GM21526 (cell line): ENCODE measurements at regions not wholly inside any gene's neighbourhood (a gene's known extent, or its start where the extent isn't known, plus 50 kb on each side); places are given as distances from the start of the nearest gene placed in this dataset.

Experiments used
- ATAC-seq: cut with Tn5 transposase; IDR thresholded peaks from one replicate; pipeline ENCODE4 v1.9.1; 2021; ENCODE audit warnings: moderate library complexity; ENCODE audit not compliant: unreplicated experiment, low FRiP score

DNA sequence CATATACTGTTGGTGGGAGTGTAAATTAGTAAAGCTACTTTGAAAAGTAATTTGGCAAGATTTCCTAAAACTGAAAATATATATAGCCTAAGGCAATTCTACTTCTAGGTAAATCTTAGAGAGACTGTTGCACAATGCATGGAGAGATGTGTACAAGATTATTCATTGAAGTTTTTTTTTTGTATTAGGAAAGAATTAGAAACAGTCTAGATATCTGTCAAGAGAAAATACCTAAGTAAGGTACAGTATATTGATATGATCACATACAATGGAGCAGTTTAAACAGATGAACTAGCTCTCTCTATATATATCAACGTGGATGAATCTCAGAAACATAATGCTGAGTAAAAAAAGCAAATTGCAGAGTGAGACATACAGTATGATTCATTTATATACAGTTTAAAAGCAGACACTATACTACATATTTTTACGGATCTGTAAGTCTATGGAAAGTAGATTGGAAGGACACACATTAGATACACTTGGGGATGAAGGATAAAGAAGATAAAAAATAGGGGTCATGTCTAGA is 59.3 kb upstream of the ACVR1 start:
- no peak for ATAC-seq

DNA sequence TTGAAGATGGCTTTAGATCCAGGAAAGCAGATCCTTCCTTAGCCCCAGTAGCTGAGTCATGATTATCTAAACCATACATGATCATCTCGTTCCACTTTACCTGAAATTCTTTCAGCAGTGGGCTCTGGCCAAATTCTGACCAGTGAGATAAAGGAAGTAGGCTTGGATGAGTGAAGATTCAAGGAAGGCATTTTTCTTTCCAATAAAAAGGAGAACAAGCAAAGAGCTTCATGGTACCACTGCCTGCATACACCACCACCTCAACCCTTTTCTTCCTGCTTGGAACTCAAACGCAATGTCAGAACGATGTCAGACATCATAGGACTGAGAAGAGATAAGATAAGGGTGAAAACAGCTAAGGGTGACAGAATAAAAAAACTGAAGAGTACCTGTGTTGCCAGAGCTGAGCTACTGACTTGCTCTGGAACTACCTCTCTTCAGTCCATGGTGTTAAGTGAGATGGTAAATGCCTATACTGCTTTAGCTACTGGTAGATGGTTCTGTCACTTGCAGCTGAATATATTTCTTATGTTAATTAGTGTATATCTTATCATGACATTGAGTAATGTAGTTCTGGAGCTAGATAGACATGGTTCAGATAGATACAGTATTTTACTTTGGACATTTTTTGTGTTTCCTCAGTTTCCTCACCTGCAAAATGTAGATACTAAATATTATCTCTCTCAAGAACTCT is 58.7 kb upstream of the ACVR1 start:
- ATAC-seq: no peak

DNA sequence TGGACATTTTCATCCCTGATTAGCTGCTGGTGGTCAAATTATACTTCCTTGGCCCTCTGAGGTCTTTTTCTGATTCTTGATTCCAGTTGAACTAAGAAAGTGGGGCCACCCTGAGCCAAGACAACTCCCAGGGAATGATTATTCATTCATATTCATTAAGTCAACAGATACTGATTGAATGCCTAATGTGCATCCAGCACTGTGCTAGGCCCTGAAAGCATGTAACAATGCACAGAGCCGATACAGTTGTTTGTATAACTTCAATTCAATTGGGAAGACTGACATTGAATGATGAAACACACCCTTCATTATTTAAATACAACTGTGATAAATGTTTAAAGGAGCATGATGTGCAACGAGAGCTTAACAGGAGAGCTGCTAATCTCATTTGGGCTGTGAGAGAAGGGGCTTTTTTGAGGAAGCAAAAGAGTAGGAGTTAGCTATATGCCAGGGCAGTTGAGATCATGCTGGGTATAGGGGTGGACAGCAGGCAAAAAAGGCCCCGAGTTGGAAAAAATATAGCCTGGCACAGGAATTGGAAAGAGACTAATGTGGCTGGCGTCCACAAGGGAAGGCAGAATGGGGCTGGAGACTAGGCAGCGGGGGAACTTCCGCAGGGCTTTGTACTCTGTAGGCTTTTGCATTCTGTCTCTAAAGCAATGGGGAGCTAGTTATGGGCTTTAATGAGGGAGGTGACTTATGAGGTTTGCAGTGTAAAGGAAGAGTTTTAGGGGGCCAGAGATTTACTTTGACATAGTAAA is 57.2 kb upstream of the ACVR1 start:
- ATAC-seq: no peak

DNA sequence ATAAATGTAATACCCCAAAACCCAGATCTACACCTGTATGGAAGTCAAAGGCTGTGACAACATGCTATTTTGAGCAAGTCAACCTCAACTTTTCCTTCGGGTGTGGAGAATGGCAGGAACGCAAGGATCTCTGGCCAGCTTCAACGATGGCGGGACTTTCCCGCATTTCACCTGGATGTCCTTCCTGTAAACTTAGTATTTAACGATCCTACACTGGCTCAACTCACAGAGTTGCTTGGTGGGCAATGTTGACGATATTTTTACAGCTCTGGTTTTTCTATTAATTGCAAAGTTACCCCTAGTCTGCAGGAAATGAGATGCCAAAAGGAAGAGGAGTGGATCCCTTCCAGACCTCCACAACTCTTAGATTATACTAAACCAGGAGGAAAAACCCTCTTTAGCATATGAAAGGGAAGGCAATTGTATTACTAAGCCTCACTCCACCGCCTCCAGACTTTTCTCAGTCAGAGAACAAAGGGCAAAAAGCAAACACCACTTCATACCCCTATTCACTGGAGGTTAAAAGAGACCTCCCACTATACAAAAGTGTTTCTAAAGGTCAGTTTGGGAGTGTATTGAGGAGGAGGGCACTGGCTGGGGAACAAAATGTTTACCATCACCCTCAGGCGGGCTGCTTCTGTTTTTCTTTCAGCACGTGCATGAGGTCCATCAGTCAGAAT is 56.5 kb upstream of the ACVR1 start:
- no peak for ATAC-seq

DNA sequence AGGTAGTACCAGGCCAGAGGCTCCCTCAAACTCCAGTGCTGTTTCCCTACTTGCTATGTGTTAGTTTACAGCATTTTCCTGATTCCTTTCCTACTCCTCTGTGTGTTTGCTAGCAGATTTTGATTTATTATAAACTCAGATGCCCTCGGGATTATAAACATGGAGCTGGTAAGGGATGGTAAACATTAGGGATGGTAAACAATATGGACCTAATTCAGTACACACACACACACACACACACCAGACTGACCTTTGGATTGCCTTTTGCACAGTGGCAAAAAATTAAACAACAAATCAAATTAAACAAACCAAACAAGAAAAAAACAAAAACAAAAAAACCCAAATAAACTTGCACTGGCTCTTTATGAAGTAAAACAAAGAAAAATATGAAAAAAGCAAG is 55.4 kb upstream of the ACVR1 start:
- ATAC-seq: no peak

DNA sequence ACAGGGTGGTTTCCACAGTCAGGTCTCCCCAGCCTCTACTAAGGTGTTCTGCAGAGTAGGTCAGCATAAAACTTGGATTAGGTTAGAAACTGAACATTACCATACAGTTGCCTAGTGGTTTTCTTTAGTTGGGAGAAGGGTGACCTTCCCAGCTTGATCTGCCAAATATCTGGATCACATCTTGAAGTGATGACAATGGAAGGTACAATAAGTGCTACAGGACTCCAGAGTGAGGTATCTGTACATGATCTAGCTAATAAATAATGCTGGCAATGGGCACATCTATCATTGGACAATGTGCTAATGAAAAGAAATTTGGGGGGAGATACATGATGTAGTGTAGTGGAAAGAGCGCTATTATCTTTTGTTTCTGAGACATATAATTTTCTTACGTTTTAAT is 54.6 kb upstream of the ACVR1 start:
- no peak for ATAC-seq

DNA sequence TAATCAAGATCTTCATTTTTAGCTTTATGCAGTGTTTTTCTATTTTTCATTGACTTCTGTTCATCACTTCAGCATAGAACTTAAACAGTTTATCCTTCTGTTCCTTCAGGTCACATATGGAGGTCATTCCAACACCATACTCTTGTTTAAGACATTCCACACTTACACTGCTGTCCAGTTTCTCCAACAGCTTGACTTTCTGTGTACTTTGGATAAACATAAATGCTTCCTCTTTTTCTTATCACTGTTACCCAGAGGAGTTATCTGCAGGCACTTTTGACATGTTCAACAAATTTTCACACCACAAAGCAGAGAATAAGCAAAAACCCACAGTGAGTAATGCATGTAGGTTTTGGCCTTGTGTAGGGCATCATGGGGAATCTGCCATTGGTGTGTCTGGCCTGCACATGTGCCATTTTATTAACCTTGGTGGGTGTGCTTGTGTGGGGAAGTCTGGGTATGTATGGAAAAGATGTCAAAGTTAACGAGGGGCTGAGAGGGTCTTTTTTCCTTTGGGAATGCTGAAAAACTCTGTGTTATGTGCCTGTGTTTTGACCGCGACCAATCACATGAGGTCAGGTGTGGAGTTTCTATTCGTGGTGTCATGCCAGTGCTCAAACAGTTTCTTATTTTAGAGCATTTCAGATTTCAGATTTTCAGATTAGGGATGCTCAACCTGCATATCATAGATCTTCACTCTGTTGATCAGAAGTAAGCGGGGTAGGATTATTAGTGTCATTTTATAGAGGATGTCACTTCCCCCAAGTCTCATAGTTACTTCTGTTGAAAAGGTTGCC is 53.9 kb upstream of the ACVR1 start:
- ATAC-seq: no peak

DNA sequence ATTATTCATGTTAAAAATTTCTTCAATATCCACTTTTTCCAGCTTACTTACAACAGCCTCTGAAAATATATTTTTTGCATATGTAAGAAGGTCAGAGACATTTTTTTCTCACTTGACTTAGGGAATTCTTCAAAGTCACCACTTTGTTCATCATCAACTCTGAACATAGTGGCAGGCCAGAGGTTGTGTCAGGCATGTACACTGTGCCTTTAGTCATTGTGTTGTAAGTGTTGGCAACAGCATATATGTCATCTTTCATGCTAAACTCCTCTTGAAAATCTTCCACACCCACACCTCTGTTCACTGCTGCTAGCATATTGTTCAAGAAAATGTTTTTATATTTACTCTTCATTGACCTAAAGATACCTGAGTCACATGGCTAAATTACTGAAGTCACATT is 52.2 kb upstream of the ACVR1 start:
- no peak for ATAC-seq

DNA sequence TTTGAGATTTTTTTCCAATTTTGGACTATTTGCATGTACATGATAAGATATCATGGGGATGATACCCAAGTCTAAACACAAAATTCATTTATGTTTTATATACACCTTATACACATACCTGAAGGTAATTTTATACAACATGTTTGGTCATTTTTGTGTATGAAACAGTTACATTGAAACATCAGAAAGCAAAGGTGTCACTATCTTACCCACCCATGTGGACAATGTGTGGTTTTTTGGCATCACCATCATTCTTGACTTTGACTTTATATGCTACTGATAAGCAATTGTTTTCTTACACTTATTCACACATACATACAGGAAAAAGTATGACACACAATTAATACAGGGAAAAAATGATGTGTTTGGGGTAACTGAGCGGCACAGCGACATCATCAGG is 51.0 kb upstream of the ACVR1 start:
- no peak for ATAC-seq
